Thoracic aorta (tissue), 2 donors: ENCODE measurements at regions not wholly inside any gene's neighbourhood (a gene's known extent, or its start where the extent isn't known, plus 50 kb on each side); places are given as distances from the start of the nearest gene placed in this dataset.

Experiments
- ATAC-seq: fragments of 150-250 bp; one replicate; pipeline ENCODE4 v1.8.0; 2017; ENCODE audit warnings: low read depth; ENCODE audit not compliant: insufficient number of reproducible peaks, low FRiP score
- DNase-seq: peaks from one replicate; pipeline ENCODE4 v3.0.0-alpha.2; 2020; ENCODE audit warnings: low spot score
- H3K27ac ChIP-seq, 2 donors: fragments of 200-600 bp; sonication (generic); 1 replicate in 1 of 2; 2 replicates in 1 of 2; pipeline ENCODE4 v1.5.1; 2016; ENCODE audit warnings: mild to moderate bottlenecking in 2 of 2, moderate library complexity in 2 of 2
- H3K27me3 ChIP-seq: fragments of 200-600 bp; sonication (generic); replicated peaks from 2 replicates; pipeline ENCODE4 v1.6.0; 2016; ENCODE audit warnings: mild to moderate bottlenecking; ENCODE audit not compliant: insufficient read depth
- H3K36me3 ChIP-seq: fragments of 200-600 bp; sonication (generic); one replicate; pipeline ENCODE4 v1.5.1; 2016
- H3K4me1 ChIP-seq, 2 donors: fragments of 200-600 bp; sonication (generic); 1 replicate in 1 of 2; 2 replicates in 1 of 2; pipeline versions ENCODE4 v1.5.1 to v1.6.0; 2016; ENCODE audit warnings: low read depth in 2 of 2, mild to moderate bottlenecking in 1 of 2; ENCODE audit not compliant: control insufficient read depth in 1 of 2
- H3K4me3 ChIP-seq: fragments of 200-600 bp; sonication (generic); 2 replicates; pipeline ENCODE4 v1.5.1; 2016; ENCODE audit warnings: mild to moderate bottlenecking
- H3K9me3 ChIP-seq: fragments of 200-600 bp; sonication (generic); 2 replicates; pipeline ENCODE4 v1.5.1; 2016
- TF ChIP-seq, protein P1 (sequence below): fragments of 200-600 bp; sonication (generic); IDR thresholded peaks from one replicate; pipeline ENCODE4 v1.5.1; 2019; ENCODE audit warnings: antibody characterized with exemption

DNA sequence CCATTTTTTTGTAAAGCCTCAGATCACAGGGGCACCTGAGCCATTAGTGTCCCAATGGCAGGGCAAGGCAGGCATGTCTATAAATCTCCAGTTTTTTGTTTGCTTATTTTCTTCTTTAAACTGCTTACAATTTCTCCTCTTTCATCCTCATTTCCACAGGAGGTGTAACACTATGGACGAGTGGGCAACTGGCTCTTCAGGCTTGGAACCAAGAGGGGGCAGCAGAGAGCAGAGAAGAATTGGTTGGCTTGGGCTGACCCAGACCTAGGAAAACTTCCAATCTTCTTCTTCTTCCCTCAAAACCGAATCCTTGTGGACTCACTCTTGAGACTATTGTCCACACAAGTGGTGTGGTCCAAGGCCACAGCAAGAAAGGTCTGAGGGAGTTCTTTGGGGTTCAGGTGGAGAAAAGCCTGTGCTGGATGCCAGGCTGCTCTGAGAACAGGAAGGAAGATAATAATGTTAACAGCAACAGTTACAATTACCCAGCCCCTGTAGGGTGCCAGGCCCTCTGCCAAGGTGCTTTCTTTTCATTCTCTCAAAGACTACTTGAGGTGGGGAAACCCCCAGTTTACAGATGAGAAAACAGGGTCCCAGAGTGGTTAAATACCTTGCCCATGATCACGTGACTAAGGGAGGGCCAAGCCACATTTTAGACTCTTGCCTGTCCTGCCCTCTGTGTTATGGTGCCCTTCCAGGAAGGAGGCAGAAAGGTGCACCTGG, 70.7 kb upstream of the E2F8 start:
- peak; percentile 81 for ATAC-seq
- H3K27me3 ChIP-seq: no peaks in the 10 kb centered on the region
- no peaks in the 10 kb centered on the region for H3K9me3 ChIP-seq
- DNase-seq: peak; percentile 20
- H3K36me3 ChIP-seq: no peaks in the 10 kb centered on the region
- TF ChIP-seq, protein P1, sequence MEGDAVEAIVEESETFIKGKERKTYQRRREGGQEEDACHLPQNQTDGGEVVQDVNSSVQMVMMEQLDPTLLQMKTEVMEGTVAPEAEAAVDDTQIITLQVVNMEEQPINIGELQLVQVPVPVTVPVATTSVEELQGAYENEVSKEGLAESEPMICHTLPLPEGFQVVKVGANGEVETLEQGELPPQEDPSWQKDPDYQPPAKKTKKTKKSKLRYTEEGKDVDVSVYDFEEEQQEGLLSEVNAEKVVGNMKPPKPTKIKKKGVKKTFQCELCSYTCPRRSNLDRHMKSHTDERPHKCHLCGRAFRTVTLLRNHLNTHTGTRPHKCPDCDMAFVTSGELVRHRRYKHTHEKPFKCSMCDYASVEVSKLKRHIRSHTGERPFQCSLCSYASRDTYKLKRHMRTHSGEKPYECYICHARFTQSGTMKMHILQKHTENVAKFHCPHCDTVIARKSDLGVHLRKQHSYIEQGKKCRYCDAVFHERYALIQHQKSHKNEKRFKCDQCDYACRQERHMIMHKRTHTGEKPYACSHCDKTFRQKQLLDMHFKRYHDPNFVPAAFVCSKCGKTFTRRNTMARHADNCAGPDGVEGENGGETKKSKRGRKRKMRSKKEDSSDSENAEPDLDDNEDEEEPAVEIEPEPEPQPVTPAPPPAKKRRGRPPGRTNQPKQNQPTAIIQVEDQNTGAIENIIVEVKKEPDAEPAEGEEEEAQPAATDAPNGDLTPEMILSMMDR: peak; percentile 80
- peaks cover 4% of the 10 kb centered on the region in 2 donors for H3K4me1 ChIP-seq
- H3K4me3 ChIP-seq: no peak overlapping the region
- H3K27ac ChIP-seq: no peak overlapping the region

GRCh38 chr11:19307498-19307897, 66.8 kb upstream of the E2F8 start:
- Histone ChIP-seq H3K27me3 (no peaks in the 10 kb centered on the region), H3K9me3 (no peaks in the 10 kb centered on the region), H3K36me3 (no peaks in the 10 kb centered on the region), H3K27ac (no peak overlapping the region), H3K4me3 (no peak overlapping the region), H3K4me1 (no peaks in the 10 kb centered on the region)
- DNase-seq (no peak), ATAC-seq (no peak)
- TF ChIP-seq, protein P1: no peak

GRCh38 chr11:19306179-19306944, 65.6 kb upstream of the E2F8 start:
- H3K9me3 ChIP-seq: no peaks in the 10 kb centered on the region
- H3K4me1 ChIP-seq: no peaks in the 10 kb centered on the region
- TF ChIP-seq, protein P1: no peak
- H3K4me3 ChIP-seq: no peak overlapping the region
- H3K27ac ChIP-seq: no peak overlapping the region
- no peak for DNase-seq
- H3K27me3 ChIP-seq: no peaks in the 10 kb centered on the region
- H3K36me3 ChIP-seq: no peaks in the 10 kb centered on the region
- no peak for ATAC-seq

- H3K27ac ChIP-seq: no peak overlapping the region
- no peak overlapping the region for H3K4me3 ChIP-seq
- DNase-seq (no peak), ATAC-seq (no peak)
- no peaks in the 10 kb centered on the region for H3K9me3 ChIP-seq
- H3K27me3 ChIP-seq: no peaks in the 10 kb centered on the region
- no peaks in the 10 kb centered on the region for H3K36me3 ChIP-seq
- no peaks in the 10 kb centered on the region for H3K4me1 ChIP-seq
- TF ChIP-seq, protein P1: no peak
Measured at GRCh38 chr11:19301361-19301760, 60.6 kb upstream of the E2F8 start.

GRCh38 chr11:19294444-19294843, 53.7 kb upstream of the E2F8 start:
- Histone ChIP-seq H3K27ac (no peak overlapping the region), H3K27me3 (no peaks in the 10 kb centered on the region), H3K9me3 (no peaks in the 10 kb centered on the region), H3K36me3 (no peaks in the 10 kb centered on the region), H3K4me3 (no peak overlapping the region), H3K4me1 (no peaks in the 10 kb centered on the region)
- DNase-seq: no peak
- ATAC-seq: no peak
- TF ChIP-seq, protein P1: no peak
